K562 (cell line): ENCODE measurements at regions not wholly inside any gene's neighbourhood (a gene's known extent, or its start where the extent isn't known, plus 50 kb on each side); places are given as distances from the start of the nearest gene placed in this dataset.

Source experiments
- GTF2F1 ChIP-seq: IDR thresholded peaks from 2 replicates; pipeline ENCODE4 v1.6.1; 2011; ENCODE audit warnings: low read depth, low read length, improper control_type of control experiment
- KDM4B ChIP-seq, 2 experiments: fragments of 450-650 bp in 1 of 2; sonication (generic) in 1 of 2; IDR thresholded peaks; 2 replicates each; pipeline ENCODE4 v1.6.1; 2016 to 2017; ENCODE audit warnings: borderline replicate concordance in 2 of 2, antibody characterized with exemption in 1 of 2, low read depth in 1 of 2, mild to moderate bottlenecking in 1 of 2
- YBX1 ChIP-seq: fragments of 450-650 bp; IDR thresholded peaks from 2 replicates; pipeline ENCODE4 v1.7.1; 2016; ENCODE audit warnings: mild to moderate bottlenecking
- ZBTB40 ChIP-seq, 2 experiments: fragments of 450-650 bp in 1 of 2; sonication (generic) in 1 of 2; formaldehyde crosslinking in 1 of 2; IDR thresholded peaks; 2 replicates each; pipeline versions ENCODE4 v1.7.1 to v1.9.0; 2016 to 2022; ENCODE audit warnings: inconsistent platforms in 1 of 2, mild to moderate bottlenecking in 1 of 2, missing genetic modification reagents in 1 of 2

GRCh38 chr5:118301696-118302095 is 686.7 kb downstream of the DTWD2 start (continued):
- TF ChIP-seq ZBTB40 (IDR thresholded peaks at IDR 0.05) (no peak), ZBTB40 (CRISPR knock-in tag; IDR thresholded peaks at IDR 0.05) (no peak), YBX1 (no peak), GTF2F1 (no peak), KDM4B (IDR thresholded peaks at IDR 0.05; ENCODE audit: borderline replicate concordance in 2 of 2, low read depth in 1 of 2) (no peak)
- TF ChIP-seq, all 486 proteins: peak for 0
